H9 (cell line): ENCODE measurements at regions not wholly inside any gene's neighbourhood (a gene's known extent, or its start where the extent isn't known, plus 50 kb on each side); places are given as distances from the start of the nearest gene placed in this dataset.
"Not testable (repeated sequence)": the region's sequence is repeated elsewhere in the genome, so short reads cannot be mapped to it uniquely, and the experiment has no call there.

Experiments
- DNase-seq: peaks from one replicate; pipeline ENCODE4 v3.0.0-alpha.2; 2017
- H2AFZ ChIP-seq: one replicate; pipeline ENCODE4 v1.6.1; 2013; ENCODE audit warnings: mild to moderate bottlenecking, low read length, control low read depth, moderate library complexity
- H2AK5ac ChIP-seq: 2 replicates; pipeline ENCODE4 v1.6.1; 2013; ENCODE audit warnings: low read length, control low read depth, mixed read lengths; ENCODE audit not compliant: insufficient read length
- H2BK120ac ChIP-seq: one replicate; pipeline ENCODE4 v1.6.1; 2013; ENCODE audit warnings: low read depth, mild to moderate bottlenecking, low read length, control low read depth, inconsistent platforms; ENCODE audit not compliant: poor library complexity, severe bottlenecking
- H2BK12ac ChIP-seq: 2 replicates; pipeline ENCODE4 v1.6.1; 2013; ENCODE audit warnings: low read length, control low read depth, mixed read lengths, low read depth; ENCODE audit not compliant: insufficient read length
- H2BK15ac ChIP-seq: 2 replicates; pipeline ENCODE4 v1.6.1; 2013; ENCODE audit warnings: low read depth, low read length, control low read depth
- H2BK20ac ChIP-seq: one replicate; pipeline ENCODE4 v1.6.1; 2013; ENCODE audit warnings: low read depth, mild to moderate bottlenecking, low read length, control low read depth, inconsistent platforms; ENCODE audit not compliant: poor library complexity, severe bottlenecking
- H2BK5ac ChIP-seq: 2 replicates; pipeline ENCODE4 v1.6.1; 2013; ENCODE audit warnings: low read length, control low read depth, mixed read lengths; ENCODE audit not compliant: insufficient read length
- H3K14ac ChIP-seq: 2 replicates; pipeline ENCODE4 v1.6.1; 2013; ENCODE audit warnings: low read length, control low read depth; ENCODE audit not compliant: insufficient read depth
- H3K18ac ChIP-seq: 2 replicates; pipeline ENCODE4 v1.6.1; 2013; ENCODE audit warnings: low read depth, mild to moderate bottlenecking, mixed read lengths, low read length, control low read depth; ENCODE audit not compliant: insufficient read length
- H3K23ac ChIP-seq: 2 replicates; pipeline ENCODE4 v1.6.1; 2013; ENCODE audit warnings: low read length, control low read depth, mixed read lengths, low read depth; ENCODE audit not compliant: insufficient read length
- H3K23me2 ChIP-seq: 2 replicates; pipeline ENCODE4 v1.6.1; 2013; ENCODE audit warnings: low read depth, mild to moderate bottlenecking, mixed read lengths, low read length, control low read depth; ENCODE audit not compliant: insufficient read length, poor library complexity, severe bottlenecking
- H3K27ac ChIP-seq: 2 replicates; pipeline ENCODE4 v1.5.1; 2013; ENCODE audit warnings: low read length, control low read depth, mixed read lengths, low read depth; ENCODE audit not compliant: insufficient read length
- H3K27me3 ChIP-seq: 2 replicates; pipeline ENCODE4 v1.6.1; 2013; ENCODE audit warnings: low read length, control low read depth, inconsistent platforms; ENCODE audit not compliant: insufficient read depth
- H3K4ac ChIP-seq: 2 replicates; pipeline ENCODE4 v1.6.1; 2013; ENCODE audit warnings: low read depth, mild to moderate bottlenecking, control low read depth, inconsistent platforms, low read length, moderate library complexity
- H3K4me1 ChIP-seq: 2 replicates; pipeline ENCODE4 v1.6.1; 2013; ENCODE audit warnings: low read length, control low read depth, inconsistent platforms; ENCODE audit not compliant: insufficient read depth
- H3K4me2 ChIP-seq: 2 replicates; pipeline ENCODE4 v1.6.1; 2013; ENCODE audit warnings: low read length, control low read depth, mixed read lengths; ENCODE audit not compliant: insufficient read length, insufficient read depth
- H3K56ac ChIP-seq: 2 replicates; pipeline ENCODE4 v1.6.1; 2013; ENCODE audit warnings: low read depth, mild to moderate bottlenecking, mixed read lengths, low read length, control low read depth; ENCODE audit not compliant: insufficient read length
- H3K79me1 ChIP-seq: 2 replicates; pipeline ENCODE4 v1.6.1; 2013; ENCODE audit warnings: low read depth, mild to moderate bottlenecking, moderate library complexity, low read length, control low read depth, inconsistent platforms; ENCODE audit not compliant: insufficient read depth, poor library complexity, severe bottlenecking
- H3K79me2 ChIP-seq: 2 replicates; pipeline ENCODE4 v1.6.1; 2013; ENCODE audit warnings: low read length, control low read depth, inconsistent platforms; ENCODE audit not compliant: insufficient read depth
- H3K9ac ChIP-seq: 2 replicates; pipeline ENCODE4 v1.6.1; 2013; ENCODE audit warnings: low read length, control low read depth, mixed read lengths; ENCODE audit not compliant: insufficient read length; ENCODE audit errors: extremely low read depth
- H3K9me3 ChIP-seq: one replicate; pipeline ENCODE4 v1.6.1; 2013; ENCODE audit warnings: low read depth, low read length, inconsistent platforms; ENCODE audit not compliant: control insufficient read depth
- H3T11ph ChIP-seq: one replicate; pipeline ENCODE4 v1.6.1; 2013; ENCODE audit warnings: mild to moderate bottlenecking, low read length, control low read depth, inconsistent platforms
- H4K20me1 ChIP-seq: one replicate; pipeline ENCODE4 v1.6.1; 2013; ENCODE audit not compliant: control insufficient read depth, insufficient read length, insufficient read depth
- H4K5ac ChIP-seq: 2 replicates; pipeline ENCODE4 v1.6.1; 2013; ENCODE audit warnings: low read depth, mild to moderate bottlenecking, mixed read lengths, low read length, control low read depth; ENCODE audit not compliant: insufficient read length
- H4K8ac ChIP-seq: replicated peaks from 2 replicates; pipeline ENCODE4 v1.6.1; 2013; ENCODE audit warnings: low read length, control low read depth, mixed read lengths, low read depth; ENCODE audit not compliant: insufficient read length
- H4K91ac ChIP-seq: 2 replicates; pipeline ENCODE4 v1.6.1; 2013; ENCODE audit warnings: low read depth, mild to moderate bottlenecking, moderate library complexity, mixed read lengths, low read length, control low read depth; ENCODE audit not compliant: insufficient read length
- H3K27ac Mint-ChIP-seq, 3 experiments: 2 replicates in 2 of 3; 3 replicates in 1 of 3; pipeline ENCODE4 v1.8.0; 2020 to 2021; ENCODE audit warnings: mixed read lengths in 3 of 3, mild to moderate bottlenecking in 1 of 3, moderate library complexity in 1 of 3
- H3K27me3 Mint-ChIP-seq: 2 replicates; pipeline ENCODE4 v1.8.0; 2021; ENCODE audit warnings: low read depth, mild to moderate bottlenecking, moderate library complexity, mixed read lengths
- H3K36me3 Mint-ChIP-seq, 3 experiments: 2 replicates in 2 of 3; 3 replicates in 1 of 3; pipeline ENCODE4 v1.8.0; 2020 to 2021; ENCODE audit warnings: low read depth in 3 of 3, mixed read lengths in 3 of 3; ENCODE audit not compliant: insufficient read depth in 1 of 3
- H3K4me1 Mint-ChIP-seq, 2 experiments: 2 replicates each; pipeline ENCODE4 v1.8.0; 2020; ENCODE audit warnings: mixed read lengths in 2 of 2
- H3K4me3 Mint-ChIP-seq, 2 experiments: 2 replicates in 1 of 2; 3 replicates in 1 of 2; pipeline ENCODE4 v1.8.0; 2020 to 2021; ENCODE audit warnings: mild to moderate bottlenecking in 2 of 2, mixed read lengths in 2 of 2, moderate library complexity in 1 of 2
- H3K9me3 Mint-ChIP-seq, 2 experiments: 2 replicates in 1 of 2; 3 replicates in 1 of 2; pipeline ENCODE4 v1.8.0; 2020; ENCODE audit warnings: mild to moderate bottlenecking in 2 of 2, mixed read lengths in 2 of 2, moderate library complexity in 1 of 2
- WGBS: extraction: QIAGEN DNeasy Blood & Tissue Kit; methylation state at CpG from one replicate; pipeline ENCODE4 v1.1.7; 2013; ENCODE audit warnings: missing lambda C conversion rate, low lambda C conversion rate, mixed read lengths; ENCODE audit not compliant: insufficient read length; ENCODE audit errors: extremely low coverage; 5-methylcytosine and 5-hydroxymethylcytosine counted together
- TF ChIP-seq, protein P1 (sequence below): fragments of 200-600 bp; sonication (generic); conservative IDR thresholded peaks from 3 replicates; pipeline ENCODE4 v1.8.0; 2021; ENCODE audit warnings: antibody characterized with exemption, mild to moderate bottlenecking

DNA sequence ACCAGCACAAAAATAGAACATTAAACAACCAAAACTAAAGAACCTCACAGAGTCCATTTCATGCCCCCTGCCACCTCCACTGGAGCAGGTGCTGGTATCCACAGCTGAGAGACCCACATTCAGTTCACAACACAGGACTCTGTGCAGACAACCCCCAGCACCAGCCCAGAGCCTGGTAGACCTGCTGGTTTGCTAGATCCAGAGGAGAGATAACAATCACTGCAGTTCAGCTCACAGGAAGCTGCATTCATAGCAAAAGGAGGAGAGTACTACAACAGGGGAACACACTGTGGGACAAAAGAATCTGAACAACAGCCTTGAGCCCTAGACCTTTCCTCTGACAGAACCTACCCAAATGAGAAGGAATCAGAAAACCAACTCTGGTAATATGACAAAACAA is 326.7 kb downstream of the METTL4 start:
- H4K5ac ChIP-seq, result no peak overlapping the region
- Mint-ChIP-seq H3K27me3 (no peaks in the 10 kb centered on the region), H3K27ac (peak overlapping the region in 2 of 3 experiments; percentile 22 to 58; a peak in 3 of 7 replicates), H3K4me3 (no peak overlapping the region), H3K36me3 (peaks cover 0 to 14% (median 9%) of the 10 kb centered on the region in 3 experiments; a peak in 5 of 7 replicates), H3K9me3 (peaks cover 4 to 14% of the 10 kb centered on the region in 2 experiments; a peak in 2 of 5 replicates), H3K4me1 (peaks cover 30 to 37% of the 10 kb centered on the region in 2 experiments)
- no peaks in the 10 kb centered on the region for H3K79me1 ChIP-seq
- H3K18ac ChIP-seq, result no peak overlapping the region
- no peak overlapping the region for H4K91ac ChIP-seq
- H2BK15ac ChIP-seq, result no peak overlapping the region
- TF ChIP-seq, protein P1, sequence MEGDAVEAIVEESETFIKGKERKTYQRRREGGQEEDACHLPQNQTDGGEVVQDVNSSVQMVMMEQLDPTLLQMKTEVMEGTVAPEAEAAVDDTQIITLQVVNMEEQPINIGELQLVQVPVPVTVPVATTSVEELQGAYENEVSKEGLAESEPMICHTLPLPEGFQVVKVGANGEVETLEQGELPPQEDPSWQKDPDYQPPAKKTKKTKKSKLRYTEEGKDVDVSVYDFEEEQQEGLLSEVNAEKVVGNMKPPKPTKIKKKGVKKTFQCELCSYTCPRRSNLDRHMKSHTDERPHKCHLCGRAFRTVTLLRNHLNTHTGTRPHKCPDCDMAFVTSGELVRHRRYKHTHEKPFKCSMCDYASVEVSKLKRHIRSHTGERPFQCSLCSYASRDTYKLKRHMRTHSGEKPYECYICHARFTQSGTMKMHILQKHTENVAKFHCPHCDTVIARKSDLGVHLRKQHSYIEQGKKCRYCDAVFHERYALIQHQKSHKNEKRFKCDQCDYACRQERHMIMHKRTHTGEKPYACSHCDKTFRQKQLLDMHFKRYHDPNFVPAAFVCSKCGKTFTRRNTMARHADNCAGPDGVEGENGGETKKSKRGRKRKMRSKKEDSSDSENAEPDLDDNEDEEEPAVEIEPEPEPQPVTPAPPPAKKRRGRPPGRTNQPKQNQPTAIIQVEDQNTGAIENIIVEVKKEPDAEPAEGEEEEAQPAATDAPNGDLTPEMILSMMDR, result no peak
- DNase-seq, result no peak
- H3K4ac ChIP-seq, result no peak overlapping the region
- H3K4me1 ChIP-seq, result peaks cover 2% of the 10 kb centered on the region; the same call in 1 of the 2 replicates
- H3K4me2 ChIP-seq, result no peak overlapping the region
- H3T11ph ChIP-seq, result no peak overlapping the region
- H3K79me2 ChIP-seq, result no peaks in the 10 kb centered on the region
- no peaks in the 10 kb centered on the region for H3K9me3 ChIP-seq
- no peak overlapping the region for H3K14ac ChIP-seq
- no peak overlapping the region for H2BK20ac ChIP-seq
- no peak overlapping the region for H3K56ac ChIP-seq
- no peak overlapping the region for H3K23ac ChIP-seq
- no peaks in the 10 kb centered on the region for H3K27me3 ChIP-seq
- no peak overlapping the region for H3K9ac ChIP-seq
- no peak overlapping the region for H2AK5ac ChIP-seq
- no peak overlapping the region for H3K27ac ChIP-seq
- no peak overlapping the region for H2BK5ac ChIP-seq
- no peak overlapping the region for H2BK120ac ChIP-seq
- H4K8ac ChIP-seq, result no peak overlapping the region
- no peak overlapping the region for H2BK12ac ChIP-seq
- H4K20me1 ChIP-seq, result no peaks in the 10 kb centered on the region
- no peaks in the 10 kb centered on the region for H3K23me2 ChIP-seq
- H2AFZ ChIP-seq, result no peak overlapping the region

DNA sequence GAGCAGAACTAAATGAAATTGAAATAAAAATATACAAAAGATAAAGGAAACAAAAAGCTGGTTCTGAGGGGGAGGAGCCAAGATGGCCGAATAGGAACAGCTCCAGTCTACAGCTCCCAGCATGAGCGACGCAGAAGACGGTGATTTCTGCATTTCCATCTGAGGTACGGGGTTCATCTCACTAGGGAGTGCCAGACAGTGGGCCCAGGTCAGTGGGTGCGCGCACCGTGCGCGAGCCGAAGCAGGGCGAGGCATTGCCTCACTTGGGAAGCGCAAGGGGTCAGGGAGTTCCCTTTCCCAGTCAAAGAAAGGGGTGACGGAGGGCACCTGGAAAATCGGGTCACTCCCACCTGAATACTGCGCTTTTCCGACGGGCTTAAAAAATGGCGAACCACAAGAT is 324.2 kb downstream of the METTL4 start:
- H3T11ph ChIP-seq, H3K79me1 ChIP-seq, H2AFZ ChIP-seq, H3K18ac ChIP-seq, H2BK120ac ChIP-seq, H3K27ac ChIP-seq, H4K20me1 ChIP-seq, H4K8ac ChIP-seq, H4K5ac ChIP-seq, H3K56ac ChIP-seq, H2AK5ac ChIP-seq, H3K9me3 ChIP-seq, H3K23ac ChIP-seq, H3K79me2 ChIP-seq, H3K4me1 ChIP-seq, H3K27me3 ChIP-seq, H3K27me3 Mint-ChIP-seq, H3K23me2 ChIP-seq, H2BK12ac ChIP-seq, H3K4me2 ChIP-seq, H4K91ac ChIP-seq, H2BK20ac ChIP-seq, H2BK5ac ChIP-seq, H3K4ac ChIP-seq, H3K14ac ChIP-seq, DNase-seq, H2BK15ac ChIP-seq, H3K9ac ChIP-seq: not testable (repeated sequence)
- peak overlapping the region; percentile 6 to 33; a peak in 4 of 5 replicates for H3K4me3 Mint-ChIP-seq
- H3K9me3 Mint-ChIP-seq, result peaks cover 4 to 17% of the 10 kb centered on the region in 2 experiments; a peak in 2 of 5 replicates
- H3K27ac Mint-ChIP-seq, result peak overlapping the region; percentile 55 to 68 (median 55); a peak in 4 of 7 replicates
- WGBS, result no CpG with 5 or more reads among the region's 19 CpGs
- H3K4me1 Mint-ChIP-seq, result peaks cover 30 to 34% of the 10 kb centered on the region in 2 experiments
- peaks cover 0 to 14% (median 9%) of the 10 kb centered on the region in 3 experiments; a peak in 5 of 7 replicates for H3K36me3 Mint-ChIP-seq
